DMS 273 (cell line): ENCODE measurements at regions not wholly inside any gene's neighbourhood (a gene's known extent, or its start where the extent isn't known, plus 50 kb on each side); places are given as distances from the start of the nearest gene placed in this dataset.
"Not testable (repeated sequence)": the region's sequence is repeated elsewhere in the genome, so short reads cannot be mapped to it uniquely, and the experiment has no call there.

Source experiments
- DNase-seq: peaks from one replicate; lab custom pipeline; 2025; ENCODE audit not compliant: unreplicated experiment; lab: John Stamatoyannopoulos, UW

DNA sequence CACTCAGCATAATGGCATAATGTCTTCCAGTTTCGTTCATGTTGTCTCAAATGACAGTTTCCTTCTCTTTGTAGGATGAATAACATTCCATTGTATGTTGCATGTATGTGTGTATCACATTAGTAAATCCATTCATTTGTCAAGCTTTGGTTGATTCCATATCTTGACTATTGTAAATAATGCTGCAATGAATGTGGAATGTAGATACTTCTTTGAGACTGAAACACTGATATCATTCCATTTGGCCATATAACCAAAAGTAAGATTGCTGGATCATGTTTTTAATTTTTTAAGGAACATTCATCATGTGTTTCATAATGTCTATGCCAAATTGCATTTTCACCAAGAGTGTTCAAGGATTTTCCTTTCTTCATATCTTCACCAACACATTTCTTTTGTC is 1711.4 kb upstream of the PIK3C3 start:
- DNase-seq: no peak

DNA sequence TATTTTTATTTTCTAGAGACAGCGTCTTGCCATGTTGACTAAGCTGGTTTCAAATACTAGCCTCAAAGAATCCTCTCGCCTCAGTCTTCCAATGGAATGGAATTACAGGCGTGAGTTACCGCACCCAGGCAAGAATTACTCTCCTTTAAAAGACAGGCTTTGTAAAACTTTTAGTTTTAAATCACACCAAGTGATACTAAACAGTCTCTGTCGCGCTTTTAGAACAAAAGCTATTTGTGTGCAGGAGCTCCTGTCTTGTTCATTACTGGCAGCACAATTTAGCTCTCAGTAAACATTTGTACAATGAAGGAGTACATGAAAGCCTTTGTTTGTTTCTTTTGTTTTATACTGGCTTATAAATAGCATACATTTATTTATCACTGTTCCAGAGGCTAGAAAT is 1719.2 kb upstream of the PIK3C3 start:
- DNase-seq: no peak

DNA sequence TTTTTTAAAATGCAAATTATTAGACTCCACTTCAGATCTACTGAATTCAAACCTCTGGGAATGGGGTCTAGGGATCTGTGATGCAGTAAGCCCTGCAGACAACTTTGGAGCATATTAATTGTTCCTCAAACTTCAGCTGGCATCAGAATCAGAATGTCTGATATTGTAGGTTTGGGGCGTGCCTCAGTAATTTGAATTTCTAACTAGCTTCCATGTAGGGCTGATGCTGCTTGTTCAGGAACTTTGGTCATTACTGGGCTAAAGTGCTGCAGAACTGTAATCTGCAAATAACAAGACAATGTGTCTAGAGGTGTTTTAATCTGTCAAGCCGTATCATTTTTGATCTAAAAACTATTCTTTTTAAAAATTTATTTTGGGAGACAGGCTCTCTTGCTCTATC is 1719.7 kb upstream of the PIK3C3 start:
- no peak for DNase-seq

DNA sequence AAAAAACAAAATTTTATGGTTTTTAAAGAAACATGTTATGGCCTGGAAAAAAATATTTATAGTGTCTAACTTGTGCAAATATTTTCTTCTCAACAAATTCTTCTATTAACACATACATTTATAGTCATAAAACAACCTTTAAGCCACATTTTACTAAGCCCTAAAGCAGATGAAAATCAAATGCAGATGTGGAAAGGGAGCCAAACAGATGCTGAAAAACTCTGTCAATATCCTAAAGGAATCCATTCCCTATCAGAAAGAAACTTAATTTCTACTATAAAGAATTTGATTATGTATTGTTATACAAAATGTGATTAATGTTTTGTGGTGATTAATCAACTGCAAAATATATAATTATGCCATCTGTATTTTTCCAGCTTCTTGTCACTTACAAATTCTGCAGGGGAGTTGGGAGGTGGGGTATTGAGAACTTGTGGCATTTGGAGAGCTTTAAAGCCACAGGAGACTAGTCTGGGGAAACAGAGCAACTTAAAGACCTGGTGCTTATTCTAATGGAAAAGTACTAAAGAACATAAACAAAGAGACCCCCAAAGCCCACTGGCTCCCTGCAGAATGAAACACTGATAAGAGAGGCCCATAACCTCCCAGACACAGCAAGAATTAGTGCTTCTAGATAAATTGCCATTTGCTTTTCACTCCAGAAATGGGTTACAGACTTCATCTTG is 1721.0 kb upstream of the PIK3C3 start:
- DNase-seq: no peak

DNA sequence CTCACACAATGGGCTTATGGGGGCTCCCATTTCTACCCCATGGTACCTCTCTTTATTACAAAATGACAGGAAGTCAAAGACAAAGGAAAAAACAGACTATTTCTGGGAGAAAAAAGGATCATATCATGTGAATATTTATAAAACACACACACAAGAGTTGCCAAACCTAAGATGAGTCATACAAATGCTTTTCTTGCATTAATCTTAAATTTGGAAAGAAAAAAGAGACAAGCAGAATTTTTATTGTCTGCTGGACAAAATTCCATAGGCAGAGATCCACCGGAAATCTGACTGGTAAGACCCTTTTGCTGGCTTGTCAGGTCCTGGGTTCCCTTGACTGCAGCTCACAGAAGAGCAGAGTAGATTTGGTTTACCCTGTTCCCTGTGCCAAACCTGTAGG is 1732.3 kb upstream of the PIK3C3 start:
- DNase-seq: no peak

DNA sequence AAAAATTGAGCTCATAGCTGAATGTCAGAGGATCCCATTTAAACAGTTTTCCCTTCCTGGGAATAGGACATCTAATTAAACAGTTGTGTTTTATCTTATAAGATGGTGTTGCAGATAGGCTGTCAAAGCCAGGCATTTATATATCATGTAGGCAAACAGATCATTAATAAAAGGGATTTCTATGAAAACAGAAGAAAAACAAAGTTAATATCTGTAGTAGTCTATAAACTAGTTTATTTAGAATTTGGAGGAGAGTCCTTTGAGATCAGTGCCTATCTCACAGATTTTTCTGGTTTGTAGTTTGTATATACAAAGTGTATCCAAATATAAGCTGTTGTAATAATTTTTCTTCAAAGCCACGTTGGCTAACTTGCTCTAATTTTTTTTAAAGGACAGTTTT is 1738.2 kb upstream of the PIK3C3 start:
- no peak for DNase-seq

DNA sequence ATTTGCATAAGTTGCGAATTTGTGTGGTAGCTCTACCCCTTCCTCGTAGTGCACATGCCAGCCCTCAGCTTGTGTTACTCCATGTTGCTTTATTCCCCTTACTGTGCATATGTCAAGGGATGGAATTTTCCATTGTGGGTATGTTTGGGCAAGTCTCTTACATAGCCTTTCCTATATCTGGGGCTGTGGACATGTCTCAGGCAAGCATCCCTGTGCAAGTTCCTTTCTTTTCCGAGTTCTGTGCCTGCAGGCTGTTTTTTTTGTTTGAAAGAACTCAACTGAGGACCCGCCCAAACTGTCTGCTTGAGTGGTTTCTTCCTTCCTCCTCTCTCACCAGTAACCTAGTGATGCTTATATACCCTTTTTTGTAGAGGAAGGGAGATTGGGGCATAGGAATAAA is 1739.1 kb upstream of the PIK3C3 start:
- no peak for DNase-seq

DNA sequence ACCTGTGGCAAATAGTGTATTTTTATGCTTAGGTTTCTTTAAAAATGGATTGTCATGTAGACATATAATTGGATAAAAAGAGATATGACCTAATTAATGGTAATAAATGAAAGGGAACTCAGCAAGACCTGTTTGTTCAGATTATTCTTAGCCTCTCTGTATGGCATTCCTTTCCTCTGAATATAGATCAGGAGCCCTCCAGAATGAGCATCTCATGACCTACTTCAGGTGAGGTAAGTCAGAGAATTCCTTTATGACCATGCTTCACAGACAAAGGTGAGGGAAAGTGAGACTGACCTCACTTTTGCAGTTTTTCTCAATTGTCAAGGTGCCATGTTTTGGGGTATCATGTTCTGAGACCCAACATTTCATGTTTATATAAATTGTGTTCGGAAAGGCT is 1744.3 kb upstream of the PIK3C3 start:
- DNase-seq: no peak

DNA sequence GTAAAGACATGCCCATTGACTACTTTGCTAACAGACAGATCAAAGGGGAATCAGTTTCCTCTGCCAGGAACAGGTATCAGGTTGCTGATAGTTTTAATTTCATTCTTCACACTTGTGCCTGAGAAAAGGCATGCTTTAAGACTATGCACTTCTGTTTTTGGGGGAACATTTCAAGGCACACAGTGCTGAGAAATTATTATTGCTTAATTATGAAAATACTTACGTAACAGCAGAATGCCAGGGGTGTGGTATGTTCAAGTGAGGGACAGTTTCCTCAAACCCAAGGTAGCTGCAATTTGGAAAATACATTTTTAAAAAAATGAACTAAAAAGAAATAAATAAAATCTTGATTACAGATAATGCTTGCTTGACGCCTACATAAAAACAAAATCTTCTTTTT is 1746.1 kb upstream of the PIK3C3 start:
- DNase-seq: no peak

DNA sequence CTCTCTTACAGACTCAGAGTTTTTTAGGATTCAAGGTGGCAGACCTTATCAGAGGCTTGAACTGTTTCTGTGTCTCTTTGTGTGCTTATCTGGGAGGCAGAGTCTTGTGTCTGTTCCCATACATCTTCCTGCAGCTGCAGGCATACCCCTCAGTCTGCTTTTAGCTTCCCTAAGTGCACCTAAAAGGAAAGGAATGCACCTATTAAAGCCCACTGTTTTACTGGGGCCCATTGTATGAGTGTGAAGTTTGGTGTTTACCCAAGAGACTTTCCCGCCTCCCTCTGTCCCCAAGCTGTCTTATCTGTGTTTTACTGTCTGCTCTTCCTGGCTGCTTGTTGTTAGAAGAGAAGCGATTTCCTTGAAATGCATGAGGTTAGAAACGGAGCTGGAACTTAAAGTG is 1757.3 kb upstream of the PIK3C3 start:
- DNase-seq: no peak

DNA sequence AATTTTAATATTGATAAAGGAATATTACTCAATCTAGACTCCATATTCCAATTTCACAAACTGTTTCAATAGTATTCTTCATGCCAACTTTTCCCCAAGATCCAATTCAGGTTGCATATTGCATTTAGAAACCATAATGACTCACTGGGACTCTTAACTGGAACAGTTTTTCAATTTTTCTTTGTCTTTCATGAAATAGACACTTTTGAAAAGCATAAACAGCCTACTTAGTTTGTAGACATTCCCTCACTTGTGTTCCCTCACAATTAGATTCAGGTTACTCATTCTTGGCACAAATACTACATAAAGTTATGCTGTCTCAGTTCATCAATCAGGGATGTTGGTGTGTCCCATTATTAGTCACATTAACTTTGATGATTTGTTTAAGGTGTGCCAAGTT is 1768.4 kb upstream of the PIK3C3 start:
- no peak for DNase-seq

DNA sequence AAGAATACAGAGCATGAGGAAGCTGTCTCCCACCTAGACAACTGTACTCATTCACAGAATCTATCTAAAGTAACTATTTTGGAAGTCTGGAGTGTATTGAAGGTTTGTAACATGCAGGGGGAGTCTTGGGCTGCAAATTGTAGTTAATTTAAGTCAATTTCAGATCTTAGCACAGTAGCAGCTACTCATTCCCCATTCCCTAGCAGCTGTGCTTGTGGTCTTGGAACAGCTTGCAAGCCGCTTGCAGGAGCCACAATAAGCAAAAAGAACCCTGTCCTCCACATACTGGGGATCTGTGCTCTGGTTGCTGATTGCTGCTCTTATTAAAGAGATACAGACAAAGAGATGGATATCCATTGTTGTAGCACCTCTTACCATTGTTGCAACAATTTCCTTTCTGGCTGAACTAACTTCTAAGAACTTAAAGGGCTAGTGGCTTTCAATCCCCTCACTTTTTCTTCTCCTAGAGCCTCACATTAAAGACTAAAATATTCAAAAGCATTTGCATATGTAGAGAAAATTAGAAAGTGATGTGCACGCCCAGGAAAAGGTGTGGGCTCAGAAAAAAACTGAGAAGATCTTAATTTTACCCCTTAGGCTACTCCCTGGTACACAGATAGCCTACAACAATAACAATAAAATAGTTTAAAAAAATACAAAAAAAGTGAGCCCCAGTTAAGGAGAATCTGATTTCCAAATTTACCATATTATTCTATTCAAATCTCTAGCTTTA is 1775.1 kb upstream of the PIK3C3 start:
- DNase-seq: peak; percentile 53

DNA sequence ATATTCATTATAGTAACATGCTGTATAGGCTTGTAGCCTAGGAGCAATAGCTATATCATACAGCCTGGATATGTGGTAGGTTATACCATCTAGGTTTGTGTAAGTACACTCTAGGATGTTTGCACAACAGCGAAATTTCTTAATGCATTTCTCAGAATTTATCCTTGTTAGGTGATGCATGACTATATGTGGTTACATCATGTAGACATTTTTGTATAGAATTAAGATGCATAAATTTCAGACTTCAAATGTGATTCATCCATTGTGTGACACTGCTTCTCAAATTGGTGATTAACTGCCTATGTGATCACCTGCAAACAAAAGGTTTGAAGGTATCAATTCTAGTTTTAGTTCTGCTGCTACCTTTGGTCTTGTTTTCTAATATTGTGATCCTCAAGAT is 1787.0 kb upstream of the PIK3C3 start:
- no peak for DNase-seq

DNA sequence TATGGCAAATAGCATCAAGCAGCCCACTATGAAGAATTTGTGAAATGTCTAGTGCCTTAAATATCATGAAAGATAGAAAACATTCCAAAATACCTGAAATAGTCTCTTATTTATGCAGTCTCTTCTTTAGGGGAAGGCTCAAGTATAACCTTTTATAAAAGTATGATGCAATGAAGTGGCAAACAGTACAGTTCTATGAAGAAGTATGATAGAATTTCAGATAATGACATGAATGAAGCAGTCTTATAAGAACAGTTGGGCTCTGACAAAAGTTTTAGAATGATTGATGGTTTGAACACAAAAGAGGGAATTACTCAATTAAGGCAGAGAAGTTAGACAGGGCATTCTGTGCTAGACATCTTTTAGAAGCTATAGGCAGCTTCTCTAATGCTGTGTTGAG is 1791.8 kb upstream of the PIK3C3 start:
- no peak for DNase-seq

DNA sequence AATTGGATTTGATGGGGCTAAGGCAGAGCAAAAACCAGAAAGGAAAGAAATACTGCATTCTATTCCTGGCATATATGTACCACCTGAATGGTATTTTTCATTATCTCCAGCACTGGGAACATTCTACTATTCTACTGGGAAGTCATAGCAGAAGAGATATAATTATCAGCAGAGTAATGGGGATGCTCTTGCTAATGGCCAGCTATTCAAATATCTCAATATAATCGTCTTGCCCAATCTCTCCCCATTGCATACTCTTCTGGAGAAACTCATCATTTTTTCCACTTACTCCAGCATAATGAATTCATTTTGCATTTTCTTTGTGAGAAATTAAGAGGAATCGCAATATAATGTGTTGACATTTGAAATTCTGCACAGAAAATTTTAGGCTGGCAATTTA is 1794.7 kb upstream of the PIK3C3 start:
- no peak for DNase-seq

DNA sequence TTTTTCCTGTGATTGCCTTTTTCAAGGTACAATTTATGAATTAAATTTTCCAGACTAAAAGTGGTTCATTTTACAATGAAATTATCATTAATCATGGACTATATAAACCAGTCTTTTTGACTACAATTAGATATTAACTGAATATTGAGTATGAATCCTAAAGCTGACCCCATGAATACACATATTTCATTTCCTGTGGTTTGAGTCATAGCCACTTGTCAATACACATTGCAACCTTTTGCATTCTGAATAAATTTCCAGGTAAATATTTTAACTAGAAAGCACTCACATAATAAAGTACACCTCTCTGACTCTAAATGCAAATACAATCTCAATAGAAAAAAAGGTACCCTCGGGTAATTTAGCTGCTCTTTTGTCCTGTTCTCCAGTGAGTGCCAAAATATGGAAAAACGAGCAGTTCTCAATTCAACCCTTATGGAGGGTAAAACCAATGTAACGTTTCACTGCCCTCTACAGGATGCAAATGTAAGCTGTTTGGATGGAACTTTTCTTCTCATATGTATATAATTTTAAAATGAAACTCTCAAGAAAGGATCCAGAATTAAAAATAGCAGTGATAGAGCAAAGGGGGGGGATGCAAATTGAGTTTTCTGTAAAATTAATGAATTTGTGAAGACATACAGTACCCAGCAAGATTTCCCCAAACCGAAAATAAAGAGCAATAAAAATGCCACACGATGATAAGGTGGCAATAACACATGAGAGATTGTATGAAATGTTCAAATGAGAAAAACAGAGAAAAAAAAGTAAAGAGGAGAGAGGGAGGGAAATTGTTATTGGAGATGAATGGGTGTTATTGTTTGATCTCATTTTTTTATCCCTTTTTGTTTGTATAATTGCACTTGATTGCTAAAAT is 1795.7 kb upstream of the PIK3C3 start:
- DNase-seq: peak; percentile 73

DNA sequence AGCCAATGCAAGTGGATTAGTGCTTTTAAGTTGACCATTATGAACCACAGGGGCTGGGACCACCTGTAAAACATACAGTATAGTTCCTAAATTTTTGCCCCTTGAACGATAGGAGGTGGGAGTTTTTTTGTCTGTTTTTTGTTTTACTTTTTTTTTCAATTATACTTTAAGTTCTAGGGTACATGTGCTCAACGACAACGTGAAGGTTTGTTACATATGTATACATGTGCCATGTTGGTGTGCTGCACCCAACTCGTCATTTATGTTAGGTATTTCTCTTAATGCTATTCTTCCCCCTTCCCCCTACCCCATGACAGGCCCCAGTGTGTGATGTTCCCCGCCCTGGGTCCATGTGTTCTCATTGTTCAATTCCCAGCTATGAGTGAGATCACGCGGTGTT is 1797.9 kb upstream of the PIK3C3 start:
- no peak for DNase-seq

DNA sequence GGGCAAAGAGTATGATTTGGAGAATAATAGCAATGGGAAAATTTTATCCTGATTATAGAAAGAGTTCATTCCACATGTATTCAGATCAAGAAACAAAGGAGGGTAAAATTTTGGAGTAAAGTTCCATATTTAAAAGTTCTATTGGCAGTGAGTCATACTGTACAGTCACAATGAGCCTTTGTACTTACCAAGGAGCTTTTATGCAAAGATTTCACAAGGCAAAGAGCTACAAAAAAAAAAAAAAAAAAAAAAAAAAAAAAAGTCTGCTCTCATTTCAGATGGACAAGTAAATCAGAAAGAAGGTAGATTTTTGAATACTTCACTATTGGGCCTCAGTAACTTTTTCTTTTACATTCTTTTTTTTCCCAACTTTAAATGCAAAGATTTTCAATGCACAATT is 1802.2 kb upstream of the PIK3C3 start:
- DNase-seq: no peak

DNA sequence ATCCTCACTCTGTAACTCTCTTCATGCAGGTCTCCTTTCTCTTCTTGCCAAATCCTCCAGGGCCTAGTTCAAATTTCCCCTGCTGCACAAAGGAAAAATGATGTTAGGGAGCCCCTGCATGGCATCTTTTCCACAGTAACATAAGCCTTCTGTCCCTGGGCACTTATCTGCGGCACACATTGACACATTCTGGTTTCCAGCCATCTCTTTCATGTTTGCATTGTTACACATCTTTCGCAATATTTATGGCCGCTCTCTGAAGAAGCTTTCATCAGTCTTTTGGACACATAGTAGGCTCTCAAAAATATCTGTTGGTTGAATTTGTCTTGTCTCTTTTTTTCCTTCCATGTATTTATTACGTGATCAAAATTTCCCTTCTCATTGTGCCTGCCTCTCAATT is 1806.1 kb upstream of the PIK3C3 start:
- DNase-seq: peak; percentile 4

DNA sequence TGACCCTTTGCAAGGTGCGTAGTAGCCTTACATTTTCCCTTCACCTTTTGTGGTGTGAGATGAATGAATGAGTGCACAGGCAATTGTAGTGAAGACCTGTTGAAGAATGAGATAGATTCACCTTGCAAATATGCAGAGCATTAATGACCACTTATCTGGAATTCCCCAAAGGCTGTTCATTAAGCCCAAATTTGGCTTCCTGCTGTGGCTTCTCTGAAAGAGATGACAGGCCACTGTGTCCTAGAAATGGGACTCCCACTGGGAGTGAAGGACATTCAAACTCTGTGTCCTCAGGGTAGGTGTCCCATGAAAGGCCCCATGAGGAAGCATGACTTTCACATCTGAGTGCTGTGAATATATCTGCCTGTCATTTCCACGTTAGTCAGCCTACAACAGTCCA is 1821.8 kb upstream of the PIK3C3 start:
- no peak for DNase-seq

DNA sequence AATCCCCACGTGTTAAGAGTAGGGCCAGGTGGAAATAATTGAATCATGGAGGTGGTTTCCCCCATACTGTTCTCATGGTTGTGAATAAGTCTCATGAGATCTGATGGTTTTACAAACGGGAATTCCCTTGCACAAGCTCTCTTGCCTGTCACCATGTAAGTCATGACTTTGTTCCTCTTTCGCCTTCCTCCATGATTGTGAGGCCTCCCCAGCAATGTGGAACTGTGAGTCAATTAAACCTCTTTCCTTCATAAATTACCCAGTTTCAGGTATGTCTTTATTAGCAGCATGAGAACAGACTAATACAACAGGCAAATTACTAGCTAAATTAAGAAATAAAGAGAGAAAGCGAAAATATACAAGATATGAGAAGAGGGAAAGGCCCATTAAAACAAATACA is 1822.6 kb upstream of the PIK3C3 start:
- not testable (repeated sequence) for DNase-seq

DNA sequence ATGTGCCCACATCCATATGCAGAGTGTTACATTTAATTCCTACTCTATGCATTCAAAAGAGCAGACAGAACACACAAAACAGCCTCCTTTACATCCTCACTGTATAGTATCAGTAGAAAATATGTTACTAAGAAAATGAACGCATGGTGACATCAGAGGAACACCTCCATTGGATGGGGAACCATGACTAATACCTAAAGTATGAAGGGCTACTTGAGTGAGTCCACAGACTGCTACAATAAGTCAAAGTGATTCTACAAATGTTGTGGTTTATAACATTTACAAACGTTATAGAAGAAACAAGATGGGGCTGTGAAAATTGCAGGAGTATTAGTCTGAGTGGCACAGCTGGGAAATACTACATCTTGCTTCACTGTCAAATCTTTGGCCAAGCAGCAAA is 1830.9 kb upstream of the PIK3C3 start:
- DNase-seq: no peak
